ENCODE measurements at regions not wholly inside any gene's neighbourhood (a gene's known extent, or its start where the extent isn't known, plus 50 kb on each side); places are given as distances from the start of the nearest gene placed in this dataset.

- TF ChIP-seq EZH2phosphoT487 (IDR thresholded peaks at IDR 0.05; ENCODE audit: borderline replicate concordance) = no peak
- TF ChIP-seq, protein P1, sequence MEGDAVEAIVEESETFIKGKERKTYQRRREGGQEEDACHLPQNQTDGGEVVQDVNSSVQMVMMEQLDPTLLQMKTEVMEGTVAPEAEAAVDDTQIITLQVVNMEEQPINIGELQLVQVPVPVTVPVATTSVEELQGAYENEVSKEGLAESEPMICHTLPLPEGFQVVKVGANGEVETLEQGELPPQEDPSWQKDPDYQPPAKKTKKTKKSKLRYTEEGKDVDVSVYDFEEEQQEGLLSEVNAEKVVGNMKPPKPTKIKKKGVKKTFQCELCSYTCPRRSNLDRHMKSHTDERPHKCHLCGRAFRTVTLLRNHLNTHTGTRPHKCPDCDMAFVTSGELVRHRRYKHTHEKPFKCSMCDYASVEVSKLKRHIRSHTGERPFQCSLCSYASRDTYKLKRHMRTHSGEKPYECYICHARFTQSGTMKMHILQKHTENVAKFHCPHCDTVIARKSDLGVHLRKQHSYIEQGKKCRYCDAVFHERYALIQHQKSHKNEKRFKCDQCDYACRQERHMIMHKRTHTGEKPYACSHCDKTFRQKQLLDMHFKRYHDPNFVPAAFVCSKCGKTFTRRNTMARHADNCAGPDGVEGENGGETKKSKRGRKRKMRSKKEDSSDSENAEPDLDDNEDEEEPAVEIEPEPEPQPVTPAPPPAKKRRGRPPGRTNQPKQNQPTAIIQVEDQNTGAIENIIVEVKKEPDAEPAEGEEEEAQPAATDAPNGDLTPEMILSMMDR (conservative IDR thresholded peaks at IDR 0.05; ENCODE audit: low read length) = no peak
- no peaks in the 10 kb centered on the region for H4K20me1 ChIP-seq (ENCODE audit: insufficient read depth, low read length, poor library complexity, severe bottlenecking)
- H3K36me3 ChIP-seq (ENCODE audit: insufficient read depth, low read length) = no peaks in the 10 kb centered on the region
- no peaks in the 10 kb centered on the region for H3F3A ChIP-seq (ENCODE audit: low read depth)
- no peaks in the 10 kb centered on the region for H3K9me2 ChIP-seq (replicated peaks; ENCODE audit: low read depth, low read length)
- no peaks in the 10 kb centered on the region for H3K4me1 ChIP-seq (ENCODE audit: insufficient read depth, low read length, poor library complexity, severe bottlenecking)
- no peak overlapping the region for H3K4me3 ChIP-seq (ENCODE audit: low read length, poor library complexity, severe bottlenecking)
- H2AFZ ChIP-seq (ENCODE audit: low read length) = no peak overlapping the region
- H3K9me3 ChIP-seq (ENCODE audit: insufficient read depth, low read depth, low read length) = no peaks in the 10 kb centered on the region
- H3K4me2 ChIP-seq (ENCODE audit: low read depth, low read length, poor library complexity, severe bottlenecking) = no peak overlapping the region
- H3K9ac ChIP-seq (ENCODE audit: low read depth, low read length, poor library complexity, severe bottlenecking) = no peak overlapping the region
- H3K27me3 ChIP-seq (ENCODE audit: insufficient read depth, low read length, poor library complexity, severe bottlenecking) = no peaks in the 10 kb centered on the region
- H3K79me2 ChIP-seq (ENCODE audit: insufficient read depth, low read length) = no peaks in the 10 kb centered on the region
Observed at GRCh38 chr6:56299916-56300315, 52.5 kb upstream of the COL21A1 start.

GRCh38 chr6:56297022-56297989, 49.9 kb upstream of the COL21A1 start:
- H3F3A ChIP-seq (ENCODE audit: low read depth) = no peaks in the 10 kb centered on the region
- H3K4me3 ChIP-seq (ENCODE audit: low read length, poor library complexity, severe bottlenecking) = no peak overlapping the region
- H3K9me3 ChIP-seq (ENCODE audit: insufficient read depth, low read depth, low read length) = no peaks in the 10 kb centered on the region
- no peaks in the 10 kb centered on the region for H3K27me3 ChIP-seq (ENCODE audit: insufficient read depth, low read length, poor library complexity, severe bottlenecking)
- TF ChIP-seq, protein P1 (conservative IDR thresholded peaks at IDR 0.05; ENCODE audit: low read length) = no peak
- no peak for TF ChIP-seq EZH2phosphoT487 (IDR thresholded peaks at IDR 0.05; ENCODE audit: borderline replicate concordance)
- H3K36me3 ChIP-seq (ENCODE audit: insufficient read depth, low read length) = no peaks in the 10 kb centered on the region
- no peaks in the 10 kb centered on the region for H3K79me2 ChIP-seq (ENCODE audit: insufficient read depth, low read length)
- no peaks in the 10 kb centered on the region for H4K20me1 ChIP-seq (ENCODE audit: insufficient read depth, low read length, poor library complexity, severe bottlenecking)
- peaks cover 3% of the 10 kb centered on the region for H3K4me1 ChIP-seq (ENCODE audit: insufficient read depth, low read length, poor library complexity, severe bottlenecking)
- no peak overlapping the region for H2AFZ ChIP-seq (ENCODE audit: low read length)
- H3K4me2 ChIP-seq (ENCODE audit: low read depth, low read length, poor library complexity, severe bottlenecking) = no peak overlapping the region
- no peak overlapping the region for H3K9ac ChIP-seq (ENCODE audit: low read depth, low read length, poor library complexity, severe bottlenecking)
- no peaks in the 10 kb centered on the region for H3K9me2 ChIP-seq (replicated peaks; ENCODE audit: low read depth, low read length)

Measured in Loucy (cell line).